HCT116 (cell line): ENCODE measurements at regions not wholly inside any gene's neighbourhood (a gene's known extent, or its start where the extent isn't known, plus 50 kb on each side); places are given as distances from the start of the nearest gene placed in this dataset.

Source experiments
- POLR2A ChIP-seq: IDR thresholded peaks from 2 replicates; pipeline ENCODE4 v1.7.0; 2011; ENCODE audit warnings: borderline replicate concordance; ENCODE audit not compliant: insufficient read depth, insufficient read length; ENCODE audit errors: extremely low read depth
- POLR2AphosphoS5 ChIP-seq: IDR thresholded peaks from 2 replicates; pipeline ENCODE4 v1.6.1; 2011; ENCODE audit warnings: mild to moderate bottlenecking, low read depth, low read length, moderate library complexity
- TF ChIP-seq, protein P1 (sequence below), 3 experiments: fragments of 200-600 bp in 1 of 3; sonication (generic) in 1 of 3; IDR thresholded peaks in 2 of 3; conservative IDR thresholded peaks in 1 of 3; 2 replicates each; pipeline ENCODE4 v1.5.1; 2012 to 2017; ENCODE audit warnings: low read depth in 2 of 3, low read length in 2 of 3, antibody characterized with exemption in 1 of 3, borderline replicate concordance in 1 of 3, control low read depth in 1 of 3, mild to moderate bottlenecking in 1 of 3, mixed read lengths in 1 of 3, mixed run types in 1 of 3, moderate library complexity in 1 of 3; ENCODE audit not compliant: insufficient read depth in 1 of 3

GRCh38 chr3:69474186-69474585, 88.3 kb upstream of the FRMD4B start:
- no peak for TF ChIP-seq POLR2A
- TF ChIP-seq POLR2AphosphoS5 = no peak
- TF ChIP-seq, protein P1, sequence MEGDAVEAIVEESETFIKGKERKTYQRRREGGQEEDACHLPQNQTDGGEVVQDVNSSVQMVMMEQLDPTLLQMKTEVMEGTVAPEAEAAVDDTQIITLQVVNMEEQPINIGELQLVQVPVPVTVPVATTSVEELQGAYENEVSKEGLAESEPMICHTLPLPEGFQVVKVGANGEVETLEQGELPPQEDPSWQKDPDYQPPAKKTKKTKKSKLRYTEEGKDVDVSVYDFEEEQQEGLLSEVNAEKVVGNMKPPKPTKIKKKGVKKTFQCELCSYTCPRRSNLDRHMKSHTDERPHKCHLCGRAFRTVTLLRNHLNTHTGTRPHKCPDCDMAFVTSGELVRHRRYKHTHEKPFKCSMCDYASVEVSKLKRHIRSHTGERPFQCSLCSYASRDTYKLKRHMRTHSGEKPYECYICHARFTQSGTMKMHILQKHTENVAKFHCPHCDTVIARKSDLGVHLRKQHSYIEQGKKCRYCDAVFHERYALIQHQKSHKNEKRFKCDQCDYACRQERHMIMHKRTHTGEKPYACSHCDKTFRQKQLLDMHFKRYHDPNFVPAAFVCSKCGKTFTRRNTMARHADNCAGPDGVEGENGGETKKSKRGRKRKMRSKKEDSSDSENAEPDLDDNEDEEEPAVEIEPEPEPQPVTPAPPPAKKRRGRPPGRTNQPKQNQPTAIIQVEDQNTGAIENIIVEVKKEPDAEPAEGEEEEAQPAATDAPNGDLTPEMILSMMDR (IDR thresholded peaks at IDR 0.05 in 2 of 3, conservative IDR thresholded peaks at IDR 0.05 in 1 of 3; ENCODE audit: borderline replicate concordance in 1 of 3, insufficient read depth in 1 of 3, low read depth in 2 of 3, low read length in 2 of 3) = no peak
